OCI-LY1 (cell line): ENCODE measurements at regions not wholly inside any gene's neighbourhood (a gene's known extent, or its start where the extent isn't known, plus 50 kb on each side); places are given as distances from the start of the nearest gene placed in this dataset.

Experiments
- H2AFZ ChIP-seq: fragments of 200-600 bp; sonication (generic), shearing (Covaris generic); 2 replicates; pipeline ENCODE4 v1.6.0; 2014; ENCODE audit warnings: antibody characterized with exemption, mild to moderate bottlenecking, low read length
- H3F3A ChIP-seq: fragments of 200-600 bp; sonication (generic), shearing (Covaris generic); 2 replicates; pipeline ENCODE4 v1.6.0; 2014; ENCODE audit warnings: mild to moderate bottlenecking, antibody characterized with exemption, low read length, moderate library complexity; ENCODE audit not compliant: insufficient read depth
- H3K27ac ChIP-seq: fragments of 200-600 bp; sonication (generic); 2 replicates; pipeline ENCODE4 v1.5.1; 2014; ENCODE audit warnings: low read length, mixed run types, mild to moderate bottlenecking, low read depth; ENCODE audit not compliant: poor library complexity, severe bottlenecking
- H3K27me3 ChIP-seq: fragments of 200-600 bp; sonication (generic); 2 replicates; pipeline ENCODE4 v1.6.0; 2014; ENCODE audit warnings: antibody characterized with exemption, mild to moderate bottlenecking, low read length, moderate library complexity; ENCODE audit not compliant: insufficient read depth
- H3K36me3 ChIP-seq: fragments of 200-600 bp; sonication (generic); 2 replicates; pipeline ENCODE4 v1.6.1; 2014; ENCODE audit warnings: mild to moderate bottlenecking, antibody characterized with exemption, low read length, moderate library complexity, mixed read lengths; ENCODE audit not compliant: insufficient read depth
- H3K4me1 ChIP-seq: fragments of 200-600 bp; sonication (generic); 2 replicates; pipeline ENCODE4 v1.5.1; 2014; ENCODE audit warnings: mild to moderate bottlenecking, low read length, moderate library complexity; ENCODE audit not compliant: insufficient read depth, severe bottlenecking
- H3K4me2 ChIP-seq: fragments of 200-600 bp; sonication (generic), shearing (Covaris generic); 2 replicates; pipeline ENCODE4 v1.6.1; 2014; ENCODE audit warnings: low read length
- H3K4me3 ChIP-seq: fragments of 200-600 bp; sonication (generic); 2 replicates; pipeline ENCODE4 v1.5.1; 2014; ENCODE audit warnings: low read length, low read depth, mild to moderate bottlenecking, mixed read lengths; ENCODE audit not compliant: poor library complexity, severe bottlenecking
- H3K79me2 ChIP-seq: fragments of 200-600 bp; shearing (Covaris generic); 2 replicates; pipeline ENCODE4 v1.6.1; 2016; ENCODE audit warnings: mixed run types, low read length, mixed read lengths; ENCODE audit not compliant: insufficient read depth
- H3K9ac ChIP-seq: fragments of 200-600 bp; sonication (generic), shearing (Covaris generic); 2 replicates; pipeline ENCODE4 v1.6.1; 2014; ENCODE audit warnings: mild to moderate bottlenecking, low read length, mixed read lengths
- H3K9me2 ChIP-seq: fragments of 200-600 bp; sonication (generic), shearing (Covaris generic); 2 replicates; pipeline ENCODE4 v1.6.1; 2014; ENCODE audit warnings: low read depth, mild to moderate bottlenecking, low read length, mixed read lengths
- H3K9me3 ChIP-seq: fragments of 200-600 bp; shearing (Covaris generic); 2 replicates; pipeline ENCODE4 v1.6.1; 2014; ENCODE audit warnings: low read length, mixed read lengths
- H4K20me1 ChIP-seq: fragments of 200-600 bp; sonication (generic), shearing (Covaris generic); 2 replicates; pipeline ENCODE4 v1.6.0; 2016; ENCODE audit warnings: mild to moderate bottlenecking, low read length; ENCODE audit not compliant: insufficient read depth
- EZH2 ChIP-seq: fragments of 200-600 bp; sonication (generic), shearing (Covaris generic); IDR thresholded peaks from 2 replicates; pipeline ENCODE4 v1.8.0; 2017; ENCODE audit warnings: borderline replicate concordance, mixed run types, mild to moderate bottlenecking, antibody characterized with exemption, low read length, moderate library complexity, mixed read lengths
- TF ChIP-seq, protein P1 (sequence below): fragments of 200-600 bp; sonication (generic), shearing (Covaris generic); IDR thresholded peaks from 2 replicates; pipeline ENCODE4 v1.5.1; 2017; ENCODE audit warnings: mild to moderate bottlenecking, antibody characterized with exemption, low read length, moderate library complexity, mixed read lengths

- no peak overlapping the region for H3K4me2 ChIP-seq
- no peaks in the 10 kb centered on the region for H3F3A ChIP-seq
- H2AFZ ChIP-seq: no peak overlapping the region
- no peaks in the 10 kb centered on the region for H3K9me3 ChIP-seq
- H4K20me1 ChIP-seq: no peaks in the 10 kb centered on the region
- no peak overlapping the region for H3K27ac ChIP-seq
- TF ChIP-seq EZH2: no peak
- TF ChIP-seq, protein P1, sequence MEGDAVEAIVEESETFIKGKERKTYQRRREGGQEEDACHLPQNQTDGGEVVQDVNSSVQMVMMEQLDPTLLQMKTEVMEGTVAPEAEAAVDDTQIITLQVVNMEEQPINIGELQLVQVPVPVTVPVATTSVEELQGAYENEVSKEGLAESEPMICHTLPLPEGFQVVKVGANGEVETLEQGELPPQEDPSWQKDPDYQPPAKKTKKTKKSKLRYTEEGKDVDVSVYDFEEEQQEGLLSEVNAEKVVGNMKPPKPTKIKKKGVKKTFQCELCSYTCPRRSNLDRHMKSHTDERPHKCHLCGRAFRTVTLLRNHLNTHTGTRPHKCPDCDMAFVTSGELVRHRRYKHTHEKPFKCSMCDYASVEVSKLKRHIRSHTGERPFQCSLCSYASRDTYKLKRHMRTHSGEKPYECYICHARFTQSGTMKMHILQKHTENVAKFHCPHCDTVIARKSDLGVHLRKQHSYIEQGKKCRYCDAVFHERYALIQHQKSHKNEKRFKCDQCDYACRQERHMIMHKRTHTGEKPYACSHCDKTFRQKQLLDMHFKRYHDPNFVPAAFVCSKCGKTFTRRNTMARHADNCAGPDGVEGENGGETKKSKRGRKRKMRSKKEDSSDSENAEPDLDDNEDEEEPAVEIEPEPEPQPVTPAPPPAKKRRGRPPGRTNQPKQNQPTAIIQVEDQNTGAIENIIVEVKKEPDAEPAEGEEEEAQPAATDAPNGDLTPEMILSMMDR: no peak
- no peak overlapping the region for H3K4me3 ChIP-seq
- no peaks in the 10 kb centered on the region for H3K4me1 ChIP-seq
- H3K27me3 ChIP-seq: no peaks in the 10 kb centered on the region
- H3K9ac ChIP-seq: no peak overlapping the region
- no peaks in the 10 kb centered on the region for H3K9me2 ChIP-seq
- no peaks in the 10 kb centered on the region for H3K36me3 ChIP-seq
- H3K79me2 ChIP-seq: no peaks in the 10 kb centered on the region
Observed at GRCh38 chr6:119736296-119737021, 386.9 kb upstream of the MAN1A1 start.

DNA sequence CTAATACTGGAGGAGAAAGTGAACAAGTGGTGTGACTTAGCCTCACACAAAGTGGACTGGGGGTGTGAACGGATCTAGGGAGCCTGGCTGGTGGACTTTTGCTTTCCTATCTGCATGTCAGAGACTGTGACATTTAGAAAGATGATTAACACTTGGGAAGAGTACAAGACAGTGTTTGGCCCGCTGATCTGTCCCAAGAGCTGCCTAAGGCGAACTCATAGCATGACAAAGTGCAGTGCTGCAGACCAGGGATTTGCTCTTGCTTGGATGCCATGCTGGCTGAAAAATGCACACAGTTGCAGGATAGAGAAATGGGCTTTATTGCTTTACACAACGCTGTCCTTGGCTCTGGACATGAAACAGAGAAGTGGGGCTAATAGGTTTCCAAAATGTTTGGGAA lies 386.0 kb upstream of the MAN1A1 start:
- no peak overlapping the region for H3K4me2 ChIP-seq
- H3K27ac ChIP-seq: no peak overlapping the region
- H3F3A ChIP-seq: no peaks in the 10 kb centered on the region
- no peaks in the 10 kb centered on the region for H3K9me3 ChIP-seq
- TF ChIP-seq, protein P1: no peak
- no peak for TF ChIP-seq EZH2
- no peaks in the 10 kb centered on the region for H3K4me1 ChIP-seq
- H3K27me3 ChIP-seq: no peaks in the 10 kb centered on the region
- no peak overlapping the region for H3K9ac ChIP-seq
- no peak overlapping the region for H2AFZ ChIP-seq
- no peaks in the 10 kb centered on the region for H4K20me1 ChIP-seq
- H3K4me3 ChIP-seq: no peak overlapping the region
- no peaks in the 10 kb centered on the region for H3K36me3 ChIP-seq
- H3K9me2 ChIP-seq: no peaks in the 10 kb centered on the region
- no peaks in the 10 kb centered on the region for H3K79me2 ChIP-seq

- Histone ChIP-seq H3K36me3 (no peaks in the 10 kb centered on the region), H3K4me2 (no peak overlapping the region), H3K27ac (no peak overlapping the region), H3K9ac (no peak overlapping the region), H3K9me3 (no peaks in the 10 kb centered on the region), H4K20me1 (no peaks in the 10 kb centered on the region), H3K9me2 (no peaks in the 10 kb centered on the region), H3K79me2 (no peaks in the 10 kb centered on the region), H3K4me1 (no peaks in the 10 kb centered on the region), H3K27me3 (no peaks in the 10 kb centered on the region), H2AFZ (no peak overlapping the region), H3F3A (no peaks in the 10 kb centered on the region), H3K4me3 (no peak overlapping the region)
- TF ChIP-seq EZH2: no peak
- TF ChIP-seq, protein P1: no peak
Observed at GRCh38 chr6:119734227-119734626, 384.7 kb upstream of the MAN1A1 start.
